Glomerular visceral epithelial cell (primary cell): ENCODE measurements at regions not wholly inside any gene's neighbourhood (a gene's known extent, or its start where the extent isn't known, plus 50 kb on each side); places are given as distances from the start of the nearest gene placed in this dataset.

Experiments used
- DNase-seq: peaks from one replicate; pipeline ENCODE4 v3.0.0-alpha.2; 2016; ENCODE audit errors: extremely low spot score

DNA sequence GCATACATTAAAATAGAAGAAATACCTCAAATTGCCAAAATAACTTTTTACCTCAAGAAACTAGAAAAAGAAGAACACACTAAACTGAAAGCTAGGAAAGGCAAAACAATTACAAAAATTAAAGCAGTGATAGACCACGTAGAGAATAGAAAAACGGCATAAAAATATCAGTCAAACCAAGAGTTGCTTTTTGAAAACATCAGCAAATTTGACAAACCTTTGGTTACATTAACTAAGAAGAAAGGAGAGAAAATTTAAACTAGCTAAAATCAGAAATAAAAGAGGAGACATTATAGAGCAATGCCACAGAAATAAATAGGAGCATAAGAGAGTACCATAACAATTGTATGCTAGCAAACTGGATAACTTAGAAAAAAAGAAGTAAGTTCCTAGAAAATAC is 553.8 kb downstream of the CCER1 start:
- DNase-seq = no peak

DNA sequence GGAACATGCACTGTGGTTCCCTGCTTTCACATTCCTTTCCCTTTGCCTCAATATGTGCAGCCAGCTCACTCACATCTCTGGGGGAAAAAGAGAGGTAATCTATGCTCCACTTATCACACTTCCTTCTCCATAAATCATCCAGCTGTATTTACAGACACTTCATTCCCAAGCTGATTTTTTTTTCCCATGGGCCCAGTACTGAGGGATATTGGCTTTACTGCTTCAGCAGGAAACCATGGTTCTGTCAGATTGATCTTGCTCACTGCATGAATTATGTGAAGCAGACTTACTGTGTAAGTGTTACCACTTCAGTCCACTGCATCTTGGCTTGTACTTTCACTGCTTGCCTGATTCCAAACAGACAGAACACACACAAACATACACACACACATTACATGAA is 555.6 kb downstream of the CCER1 start:
- DNase-seq = no peak

DNA sequence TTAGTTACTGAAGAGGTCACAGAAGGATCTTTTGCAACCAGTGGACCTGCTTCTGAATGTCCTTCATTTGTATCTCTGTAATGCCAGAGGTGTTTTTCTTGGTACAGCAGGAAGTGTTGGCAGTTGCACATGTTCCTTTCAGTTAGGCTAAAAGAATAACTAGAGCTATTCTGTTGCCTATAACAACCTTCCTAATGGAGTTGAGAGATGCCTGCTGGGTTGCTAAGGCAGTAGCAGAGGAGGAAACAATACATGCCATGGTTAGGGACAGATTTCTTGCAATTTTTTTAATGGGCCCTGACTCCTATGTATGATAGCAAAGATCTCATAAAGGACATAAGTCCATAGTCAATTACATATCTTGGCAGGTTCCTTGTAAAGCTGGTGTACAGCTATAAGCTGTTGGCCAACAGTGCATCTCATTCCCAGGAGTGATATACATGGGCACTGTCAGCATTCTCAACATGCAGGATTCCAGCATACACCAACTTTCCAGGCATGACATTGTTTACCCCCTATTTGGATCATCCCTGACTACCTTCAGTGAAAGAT is 556.6 kb downstream of the CCER1 start:
- no peak for DNase-seq

DNA sequence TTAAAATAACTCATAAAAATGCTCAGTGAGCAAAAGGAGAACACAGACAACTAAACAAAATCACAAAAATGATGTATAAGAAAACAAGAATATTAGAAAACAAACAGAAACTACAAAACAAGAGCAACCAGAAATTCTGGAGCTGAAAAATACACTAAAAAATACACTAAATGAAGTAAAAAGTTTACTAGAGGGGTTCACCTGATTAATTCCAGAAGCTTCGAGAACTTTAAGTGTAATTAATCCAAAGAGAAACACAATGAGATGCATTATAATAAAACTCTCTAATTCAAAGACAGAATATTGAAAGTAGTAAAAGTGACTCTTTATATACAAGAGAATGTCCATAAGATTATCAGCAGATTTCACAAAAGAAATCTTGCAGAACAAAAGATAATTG is 558.4 kb downstream of the CCER1 start:
- DNase-seq = no peak

DNA sequence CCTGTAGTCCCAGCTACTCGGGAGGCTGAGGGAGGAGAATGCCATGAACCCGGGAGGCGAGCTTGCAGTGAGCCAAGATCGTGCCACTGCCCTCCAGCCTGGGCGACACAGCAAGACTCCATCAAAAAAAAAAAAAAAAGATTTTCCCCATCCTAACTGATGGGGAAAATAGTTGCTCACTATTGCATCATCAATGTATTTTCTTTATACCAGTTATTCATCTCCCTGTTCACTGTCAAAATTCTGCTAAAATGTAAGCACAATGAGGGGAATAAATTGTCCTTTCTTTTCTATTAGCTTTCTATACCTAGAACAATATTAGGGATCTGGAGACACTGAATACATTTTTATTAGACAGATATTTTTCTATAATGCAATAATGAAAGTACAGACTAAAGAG is 561.3 kb downstream of the CCER1 start:
- no peak for DNase-seq

DNA sequence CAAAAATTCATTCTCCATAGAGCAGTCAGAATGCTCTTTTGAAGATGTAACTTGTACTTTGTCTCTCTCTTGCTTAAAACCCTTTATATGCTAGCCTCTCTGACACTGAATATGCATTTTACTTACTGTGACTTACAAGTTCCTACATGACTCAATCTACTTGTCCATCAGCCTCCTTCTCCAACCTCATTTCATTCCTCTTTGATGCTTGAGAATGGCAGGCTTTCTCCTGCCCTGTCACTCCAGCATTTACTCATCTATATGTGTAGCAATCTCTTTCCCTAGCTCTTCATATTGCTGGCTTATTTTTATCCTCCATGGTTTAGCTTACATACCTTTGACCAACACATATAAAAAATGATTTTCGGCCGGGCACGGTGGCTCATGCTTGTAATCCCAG is 561.9 kb downstream of the CCER1 start:
- no peak for DNase-seq

DNA sequence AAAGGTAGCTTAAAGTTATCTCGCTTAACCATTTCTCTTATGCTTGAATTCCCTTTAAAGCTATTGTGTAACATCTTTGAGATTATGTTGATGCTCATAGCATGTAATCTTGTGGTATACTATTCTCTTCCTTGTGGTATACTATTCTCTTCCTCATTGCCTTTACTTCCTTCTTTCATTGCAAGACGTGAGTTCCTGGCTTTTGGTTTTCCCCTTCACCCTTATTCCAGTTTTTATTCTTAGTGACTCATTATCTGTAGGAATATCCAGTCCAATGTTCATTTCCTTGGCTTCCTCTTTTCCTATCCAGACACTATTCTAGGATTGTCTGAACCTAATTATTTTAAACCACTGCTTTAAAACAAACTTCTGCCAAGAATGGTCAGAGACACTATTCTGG is 564.0 kb downstream of the CCER1 start:
- DNase-seq = no peak

DNA sequence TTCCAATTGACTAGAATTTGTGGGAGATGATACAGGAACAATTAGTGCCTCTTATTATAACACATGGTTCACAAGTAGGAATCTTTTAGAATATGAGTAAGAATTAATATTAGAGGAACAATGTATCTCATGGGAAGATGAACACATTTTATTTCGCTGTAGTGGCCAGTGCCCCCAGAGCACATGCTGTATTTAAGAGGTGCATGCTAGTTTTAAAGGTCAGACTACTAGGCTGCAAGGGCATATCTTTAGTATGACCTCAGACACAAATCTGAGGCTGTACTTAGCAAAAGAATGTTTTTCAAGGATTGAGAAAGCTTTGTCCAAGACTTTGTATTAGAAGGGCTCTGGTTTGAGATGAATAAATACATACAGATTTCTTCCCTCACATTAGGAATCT is 586.9 kb downstream of the CCER1 start:
- DNase-seq = no peak

DNA sequence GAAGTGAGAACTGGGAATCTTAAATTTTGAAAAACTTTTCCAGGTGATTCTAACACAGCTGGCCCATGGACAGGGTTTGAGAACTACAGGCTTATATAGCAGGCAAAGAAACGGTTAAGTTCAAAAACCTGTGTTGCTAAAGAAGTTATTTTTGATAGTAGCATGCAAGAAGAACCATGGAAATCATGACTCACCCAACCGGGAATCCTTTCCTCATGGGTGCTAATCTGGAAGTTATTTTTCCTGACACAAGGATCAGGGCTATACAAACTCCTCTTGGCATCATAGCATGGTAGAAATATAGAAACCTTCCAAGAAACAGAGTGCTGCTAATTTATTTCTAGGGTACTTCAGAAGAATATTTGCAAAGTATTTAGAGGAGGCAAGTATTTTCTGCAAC is 588.7 kb downstream of the CCER1 start:
- DNase-seq = peak; percentile 19

DNA sequence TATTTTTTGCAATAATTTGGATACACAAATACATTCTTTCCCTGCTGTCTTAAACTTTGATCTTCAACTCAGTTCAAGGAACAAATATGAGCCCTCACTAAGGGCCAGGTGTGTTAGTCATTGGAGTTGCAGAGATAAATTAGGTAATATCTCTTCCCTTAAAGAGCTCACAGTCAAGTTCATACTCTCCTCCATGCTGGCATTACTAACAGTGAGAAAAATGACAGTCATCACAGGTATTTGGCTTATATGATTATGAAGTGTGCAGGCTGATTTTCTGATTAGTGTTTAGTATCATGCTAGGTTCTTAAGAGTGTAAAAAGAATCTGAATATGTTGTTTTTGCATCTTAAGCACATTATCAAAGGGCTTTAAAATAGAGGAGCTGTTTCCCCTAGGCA is 594.7 kb downstream of the CCER1 start:
- DNase-seq = no peak

DNA sequence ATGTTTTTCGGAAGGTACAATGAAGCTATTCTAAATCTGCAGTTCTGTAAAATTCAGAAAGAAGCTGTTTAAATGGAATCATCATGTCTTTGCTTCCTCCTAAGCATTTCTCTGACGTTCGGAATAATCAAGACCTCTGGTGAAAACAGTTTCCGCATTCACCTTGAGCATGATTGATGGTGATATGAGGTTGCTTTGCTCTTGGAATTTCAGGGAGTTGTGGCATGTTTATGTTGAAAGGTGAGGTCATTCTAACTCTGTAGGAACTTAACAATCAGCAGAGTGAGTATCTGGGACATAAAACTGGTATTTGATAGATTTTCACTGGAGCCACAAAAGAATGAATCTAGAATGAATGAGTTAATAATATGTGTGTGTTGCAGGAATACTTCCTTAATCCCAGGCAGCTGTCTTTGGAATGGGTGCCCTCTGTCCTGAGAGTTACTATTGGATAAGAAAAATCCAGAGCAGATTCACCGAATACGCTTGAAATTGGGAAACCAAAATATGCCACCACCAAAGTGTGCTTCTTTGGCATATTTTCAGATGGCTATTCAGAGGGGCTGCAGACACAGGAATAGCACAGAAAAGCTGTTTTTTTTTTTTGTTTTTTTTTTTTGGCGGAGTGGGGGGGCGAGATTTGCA is 599.1 kb downstream of the CCER1 start:
- DNase-seq = no peak

DNA sequence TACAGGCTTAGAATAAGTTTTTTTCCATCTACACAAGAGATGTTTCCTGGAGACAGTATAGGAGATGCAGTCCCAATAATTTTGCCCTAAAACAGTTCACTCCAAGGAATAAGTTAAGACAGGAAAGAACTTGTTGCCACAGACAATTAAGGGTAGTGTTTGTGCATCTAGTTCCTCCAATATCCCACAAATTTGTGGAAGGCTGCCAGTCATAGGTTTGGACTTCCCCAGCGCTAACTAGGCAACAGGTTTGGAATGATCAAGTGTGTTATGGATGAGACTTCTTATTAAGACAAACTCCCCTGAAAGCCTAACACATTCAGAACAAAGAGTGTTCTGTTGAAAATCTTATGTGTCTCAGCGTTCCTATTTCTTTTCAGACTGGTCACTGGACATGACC is 611.0 kb downstream of the CCER1 start:
- DNase-seq = no peak

DNA sequence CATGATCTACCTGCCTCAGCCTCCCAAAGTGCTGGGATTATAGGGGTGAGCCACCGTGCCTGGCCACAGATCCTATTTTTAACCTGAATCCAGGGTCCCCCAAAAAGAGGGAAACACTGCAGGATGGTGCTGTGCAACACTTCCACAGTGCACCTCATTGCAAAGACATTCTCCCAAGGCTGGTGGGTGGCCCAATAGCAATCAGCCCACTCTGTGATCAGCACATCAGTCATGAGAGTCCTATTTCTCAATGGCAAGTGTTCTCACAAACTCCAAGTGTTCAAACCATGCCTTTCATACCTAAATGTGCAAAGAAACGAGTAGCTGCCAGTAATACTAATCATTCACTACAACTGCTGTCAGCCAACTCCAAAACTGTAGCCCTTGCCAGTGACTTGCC is 612.9 kb downstream of the CCER1 start:
- DNase-seq = no peak

DNA sequence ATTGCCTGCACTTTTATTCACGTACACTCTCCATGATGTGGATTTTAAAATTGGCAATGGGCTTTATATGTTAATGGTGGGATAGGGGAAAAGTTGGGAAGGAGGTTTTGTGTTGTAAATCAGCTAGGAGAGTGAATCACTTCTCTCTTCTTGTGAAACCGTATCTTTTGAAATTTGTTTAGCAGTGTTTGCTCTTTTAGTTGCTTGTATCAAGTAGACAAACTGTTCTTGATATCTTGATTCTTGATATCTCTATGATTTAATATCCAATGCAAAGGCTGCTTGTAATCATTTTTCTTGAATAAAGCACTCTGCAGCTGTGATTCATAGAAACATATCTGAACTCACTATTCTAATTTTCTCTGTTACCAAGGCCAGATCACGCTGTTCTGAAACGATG is 615.1 kb downstream of the CCER1 start:
- no peak for DNase-seq

DNA sequence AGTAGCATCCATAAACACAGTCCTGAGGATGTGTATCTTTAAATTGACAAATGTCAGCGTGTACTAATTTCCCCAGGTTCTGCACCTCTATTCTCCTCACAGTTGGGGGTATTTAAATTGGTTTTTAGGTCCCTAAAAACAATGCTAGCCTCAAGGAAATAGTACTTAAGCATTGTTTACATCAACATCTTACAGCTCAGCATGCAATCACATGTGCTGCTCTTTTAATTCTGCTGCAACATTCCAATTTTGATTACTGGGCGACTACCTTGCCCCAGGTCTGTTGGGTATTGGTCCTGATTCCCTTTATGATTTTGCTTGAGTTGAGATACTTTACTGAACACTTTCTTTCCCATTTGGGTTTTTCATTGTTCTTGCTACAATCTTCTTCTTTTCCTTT is 616.6 kb downstream of the CCER1 start:
- no peak for DNase-seq

DNA sequence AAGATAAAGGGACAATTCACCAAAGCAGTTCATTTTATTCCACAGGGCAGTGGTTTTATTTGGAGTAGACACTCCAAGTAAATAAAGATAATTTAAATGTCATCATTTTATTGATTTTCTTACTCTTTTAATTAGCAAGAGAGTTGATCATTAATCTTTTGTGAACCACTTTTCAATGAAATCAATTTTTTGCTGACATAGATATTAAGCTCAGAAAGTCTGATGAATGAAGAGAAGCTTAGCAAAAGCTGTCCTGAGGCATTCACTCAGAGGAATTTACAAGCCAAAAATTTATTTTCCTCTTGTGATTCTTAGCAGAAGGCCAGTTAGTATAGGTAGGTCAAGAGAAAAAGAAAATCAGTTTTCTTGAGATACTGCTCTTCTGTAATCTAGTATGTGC is 618.0 kb downstream of the CCER1 start:
- no peak for DNase-seq

DNA sequence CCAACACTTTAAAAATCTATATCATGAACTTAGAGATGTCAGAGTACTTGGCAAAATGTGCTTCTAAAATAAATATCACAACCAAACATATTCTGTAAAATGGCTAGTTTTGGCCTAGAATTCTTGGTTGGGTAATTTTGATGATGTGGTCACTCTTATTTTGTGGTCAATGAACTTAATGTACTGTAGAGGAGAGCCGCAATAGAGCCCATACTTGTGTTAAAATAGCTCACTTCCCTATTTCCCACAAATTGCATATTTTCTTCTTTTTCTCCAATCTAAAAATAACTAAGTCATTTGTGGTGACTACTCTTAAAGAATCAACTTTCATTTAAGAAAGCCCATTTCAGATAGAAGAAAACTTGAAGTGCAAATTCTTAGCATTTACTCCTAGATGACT is 619.4 kb downstream of the CCER1 start:
- peak; percentile 41 for DNase-seq

DNA sequence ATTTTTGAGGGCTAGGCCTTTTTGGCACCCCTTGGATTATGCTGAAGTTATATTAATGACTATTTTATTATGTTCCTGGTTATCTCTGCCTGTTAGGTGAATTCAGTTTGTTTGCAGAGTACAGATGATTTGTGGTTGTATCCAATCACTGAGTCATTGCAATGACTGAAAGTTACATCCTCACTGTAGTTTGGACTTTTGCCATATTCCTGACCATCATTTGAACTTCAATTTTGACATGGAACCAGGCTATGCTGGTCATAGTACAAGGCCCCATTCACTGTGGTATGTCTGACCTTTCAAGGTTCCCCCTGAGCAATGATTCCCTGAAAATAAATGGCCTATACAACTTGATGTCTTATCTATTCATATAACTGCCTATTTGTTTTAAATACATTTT is 621.0 kb downstream of the CCER1 start:
- DNase-seq = peak; percentile 62

DNA sequence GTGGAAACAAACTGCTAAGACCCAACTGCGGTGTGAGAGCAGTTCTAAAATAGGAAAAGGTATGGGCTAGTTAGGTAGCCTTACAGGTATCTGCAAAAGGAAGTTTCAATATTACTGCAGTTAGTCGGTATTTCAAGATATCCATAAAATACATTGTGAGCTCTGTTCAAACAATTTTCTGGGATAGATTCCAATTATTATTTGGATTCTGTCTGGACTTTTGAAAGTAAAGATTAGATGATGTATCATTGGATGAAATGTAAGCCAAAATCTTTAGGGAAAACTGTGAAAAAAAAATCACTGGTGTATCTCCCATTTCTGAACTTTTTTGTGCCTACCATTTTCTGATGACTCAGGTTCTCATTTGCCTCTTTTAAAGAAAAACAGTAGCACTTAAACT is 621.6 kb downstream of the CCER1 start:
- no peak for DNase-seq

DNA sequence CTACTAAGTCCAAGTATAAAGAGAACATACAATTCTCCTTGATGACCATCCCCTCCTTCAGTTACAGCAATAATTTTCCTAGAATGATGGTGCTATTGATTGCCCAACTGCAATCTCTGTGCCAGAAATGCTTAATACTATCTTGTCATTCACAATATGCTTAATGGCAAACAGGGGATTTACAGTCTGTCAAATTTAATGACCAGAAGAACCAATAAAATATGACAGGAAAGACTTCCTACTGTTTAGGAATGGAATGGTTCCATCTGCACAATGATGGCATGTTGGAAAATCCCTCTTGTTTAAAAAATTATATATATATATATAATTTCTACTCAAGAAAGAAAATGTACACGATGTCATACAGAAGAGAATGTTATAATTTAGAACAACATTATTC is 623.2 kb downstream of the CCER1 start:
- no peak for DNase-seq

DNA sequence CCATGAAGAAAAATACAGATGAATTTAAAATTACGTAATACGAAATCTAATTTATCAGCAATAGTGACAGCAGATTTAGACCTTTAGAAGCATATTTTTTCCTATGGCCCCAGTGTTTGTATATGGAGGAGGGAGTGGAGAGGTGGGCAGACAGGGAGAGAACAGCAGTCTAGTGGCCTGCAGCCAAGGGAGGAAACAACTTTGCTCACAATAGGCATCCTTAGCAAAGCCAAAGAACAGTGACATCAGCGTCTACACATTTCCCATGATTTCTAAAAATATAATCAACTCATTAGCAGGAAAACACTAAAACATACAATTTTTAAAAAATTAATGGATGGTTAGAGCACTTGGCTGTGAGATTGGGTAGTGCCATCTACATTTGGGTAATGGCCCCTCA is 622.6 kb upstream of the ATP2B1 start:
- no peak for DNase-seq

DNA sequence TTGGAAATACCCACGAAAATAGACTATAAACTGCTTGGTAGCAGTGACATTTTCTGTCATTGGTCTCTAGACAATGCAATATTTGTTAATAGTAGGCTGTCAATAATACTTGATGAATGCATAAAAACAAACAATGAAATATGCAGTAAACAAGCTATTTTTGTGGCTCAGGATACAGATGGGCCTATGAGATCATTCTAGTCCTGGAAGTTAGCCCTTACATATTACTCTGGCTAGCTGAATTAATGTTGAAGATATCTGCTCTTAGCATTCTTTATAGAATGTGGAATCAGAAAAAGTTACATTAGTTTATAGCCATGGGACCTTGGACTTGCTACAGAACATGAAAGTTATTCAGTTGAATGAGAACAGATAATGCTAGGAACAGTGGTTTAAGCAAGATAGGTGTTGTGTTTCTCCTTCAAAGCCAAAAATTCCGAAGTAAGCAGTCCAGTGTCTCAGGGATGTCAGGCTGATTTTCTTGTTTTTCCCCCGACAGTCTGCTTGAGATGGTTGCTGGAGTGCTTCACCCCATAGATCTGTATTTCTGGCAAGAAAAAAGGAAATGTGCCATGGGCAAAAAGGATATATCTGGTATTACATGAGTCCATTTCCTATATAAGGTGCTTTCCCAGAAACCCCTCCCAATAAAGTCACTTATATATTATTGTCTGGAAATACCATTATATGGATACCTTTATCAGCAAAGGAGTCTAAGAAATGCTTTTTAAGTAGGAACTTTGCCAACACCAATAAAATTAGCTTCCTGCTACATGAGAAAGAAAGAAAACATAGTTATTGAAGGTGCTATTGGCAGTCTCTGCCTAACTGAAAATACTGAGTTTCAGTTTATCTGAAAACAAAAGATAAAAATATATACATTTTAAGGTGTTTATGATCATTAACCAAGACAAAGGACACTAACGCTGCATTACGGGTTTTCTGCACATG is 619.4 kb upstream of the ATP2B1 start:
- no peak for DNase-seq

DNA sequence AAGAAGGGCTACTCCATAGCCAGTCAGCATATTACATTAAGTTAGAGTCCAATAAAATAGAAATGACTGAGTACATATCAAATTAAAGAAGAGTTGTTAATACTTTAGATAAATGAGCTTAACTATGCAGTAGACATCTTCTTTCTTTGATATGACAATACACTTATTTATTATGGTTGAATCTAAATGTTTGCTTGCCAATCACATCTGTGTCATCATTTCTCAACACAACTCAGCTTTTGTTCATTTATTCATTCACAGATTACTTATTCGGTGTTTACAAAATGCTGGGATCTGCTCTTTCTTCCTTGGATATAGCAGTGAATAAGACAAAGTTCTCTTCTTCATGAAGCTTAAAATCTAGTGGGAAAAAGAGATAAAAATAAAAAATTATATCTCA is 614.6 kb upstream of the ATP2B1 start:
- no peak for DNase-seq
